Tibial nerve (tissue), 4 donors: ENCODE measurements at regions not wholly inside any gene's neighbourhood (a gene's known extent, or its start where the extent isn't known, plus 50 kb on each side); places are given as distances from the start of the nearest gene placed in this dataset.
A peak's percentile ranks its signal among the peaks of the same experiment; 100 is the strongest.
"Not testable (repeated sequence)": the region's sequence is repeated elsewhere in the genome, so short reads cannot be mapped to it uniquely, and the experiment has no call there.

Experiments
- DNase-seq, 2 donors: peaks; one replicate each; pipeline ENCODE4 v3.0.0-alpha.2; 2019; ENCODE audit warnings: low spot score in 2 of 2
- H3K27ac ChIP-seq, 4 donors: fragments of 200-600 bp; sonication (generic) in 3 of 4; one replicate each; pipeline ENCODE4 v1.5.1; 2017 to 2019; ENCODE audit warnings: mild to moderate bottlenecking in 1 of 4
- H3K27me3 ChIP-seq, 2 donors: fragments of 200-600 bp; sonication (generic) in 1 of 2; one replicate each; pipeline versions ENCODE4 v1.5.1 to v1.6.0; 2017 to 2019
- H3K36me3 ChIP-seq, 3 donors: fragments of 200-600 bp; sonication (generic); one replicate each; pipeline ENCODE4 v1.5.1; 2018 to 2019
- H3K4me1 ChIP-seq, 4 donors: fragments of 200-600 bp; sonication (generic) in 3 of 4; one replicate each; pipeline ENCODE4 v1.5.1; 2017 to 2019
- H3K4me3 ChIP-seq, 4 donors: fragments of 200-600 bp; sonication (generic) in 3 of 4; one replicate each; pipeline ENCODE4 v1.5.1; 2017 to 2019; ENCODE audit warnings: mild to moderate bottlenecking in 1 of 4, moderate library complexity in 1 of 4
- H3K9me3 ChIP-seq, 4 donors: fragments of 200-600 bp; sonication (generic) in 3 of 4; one replicate each; pipeline ENCODE4 v1.5.1; 2017 to 2019
- CTCF ChIP-seq, 5 experiments: fragments of 200-600 bp in 3 of 5; fragments of 450-650 bp in 2 of 5; sonication (generic) in 3 of 5; IDR thresholded peaks; one replicate each; pipeline ENCODE4 v1.5.1; 2016 to 2019; ENCODE audit warnings: antibody characterized with exemption in 5 of 5, mild to moderate bottlenecking in 3 of 5, moderate library complexity in 2 of 5
- EP300 ChIP-seq, 2 donors: sonication (generic); formaldehyde crosslinking; IDR thresholded peaks; one replicate each; pipeline ENCODE4 v1.6.1; 2017; ENCODE audit warnings: antibody characterized with exemption in 2 of 2, mild to moderate bottlenecking in 1 of 2
- POLR2A ChIP-seq, 2 donors: fragments of 450-650 bp; IDR thresholded peaks; one replicate each; pipeline ENCODE4 v1.6.1; 2017; ENCODE audit warnings: antibody characterized with exemption in 2 of 2, mild to moderate bottlenecking in 2 of 2, moderate library complexity in 2 of 2
- WGBS, 2 donors: methylation state at CpG; one replicate each; pipeline ENCODE4 v1.1.5; 2018; 5-methylcytosine and 5-hydroxymethylcytosine counted together

DNA sequence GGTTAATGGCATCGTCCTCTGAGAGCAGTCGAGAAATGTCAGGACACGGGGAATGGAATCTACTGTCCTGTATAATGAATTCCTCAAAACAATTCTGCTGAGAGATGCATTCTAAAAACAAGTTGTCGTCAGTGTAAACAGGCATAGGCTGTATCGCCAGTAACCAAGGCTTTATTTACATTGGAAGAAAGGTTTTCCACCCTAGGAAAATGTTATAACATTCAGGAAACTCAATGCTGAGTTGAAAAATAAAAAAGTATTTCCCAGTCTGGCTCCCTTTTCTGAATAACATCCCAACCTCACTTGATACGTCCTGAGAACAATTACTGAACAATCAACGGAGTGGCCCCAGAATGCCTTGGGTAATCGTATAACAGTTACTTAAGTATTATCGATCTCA is 79.6 kb upstream of the UCN3 start:
- Histone ChIP-seq H3K27me3 (no peaks in the 10 kb centered on the region), H3K9me3 (no peaks in the 10 kb centered on the region), H3K36me3 (no peaks in the 10 kb centered on the region), H3K4me1 (peaks cover 0 to 8% (median 0%) of the 10 kb centered on the region in 4 donors), H3K27ac (no peak overlapping the region), H3K4me3 (no peak overlapping the region)
- DNase-seq: no peak
- WGBS, 2 donors: 33 to 50% methylated on average over 9 of the region's 9 CpGs
- TF ChIP-seq CTCF (IDR thresholded peaks at IDR 0.05) (no peak), POLR2A (IDR thresholded peaks at IDR 0.05) (no peak), EP300 (IDR thresholded peaks at IDR 0.05) (no peak)

GRCh38 chr10:5288359-5288758 is 76.4 kb upstream of the UCN3 start:
- WGBS, 2 donors: 78 to 79% methylated on average over 4 of the region's 4 CpGs

DNA sequence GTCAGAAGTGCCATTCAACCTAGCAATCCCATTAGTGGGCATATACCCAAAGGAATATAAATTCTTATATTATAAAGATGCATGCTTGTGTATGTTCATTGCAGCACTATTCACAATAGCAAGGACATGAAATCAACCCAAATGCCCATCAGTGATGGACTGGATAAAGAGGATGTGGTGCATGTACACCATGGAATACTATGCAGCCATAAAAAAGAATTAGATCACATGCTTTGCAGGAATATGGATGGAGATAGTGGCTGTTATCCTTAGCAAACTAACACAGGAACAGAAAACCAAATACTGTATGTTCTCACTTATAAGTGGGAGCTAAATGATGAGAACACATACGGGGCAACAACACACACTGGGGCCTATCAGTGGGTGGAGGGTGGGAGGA is 75.5 kb upstream of the UCN3 start:
- not testable (repeated sequence) for H3K27me3 ChIP-seq, H3K9me3 ChIP-seq, H3K27ac ChIP-seq, DNase-seq, H3K4me3 ChIP-seq, H3K4me1 ChIP-seq, H3K36me3 ChIP-seq
- WGBS, 2 donors: 100% methylated on average over 1 of the region's 1 CpG

More at GRCh38 chr10:5288359-5288758, 76.4 kb upstream of the UCN3 start:
- H3K9me3 ChIP-seq: no peaks in the 10 kb centered on the region
- H3K36me3 ChIP-seq: no peaks in the 10 kb centered on the region
- H3K4me3 ChIP-seq: no peak overlapping the region
- no peak overlapping the region for H3K27ac ChIP-seq
- peaks cover 0 to 10% (median 0%) of the 10 kb centered on the region in 4 donors for H3K4me1 ChIP-seq
- DNase-seq: no peak
- TF ChIP-seq CTCF (IDR thresholded peaks at IDR 0.05) (no peak), POLR2A (IDR thresholded peaks at IDR 0.05) (no peak), EP300 (IDR thresholded peaks at IDR 0.05) (no peak)
- H3K27me3 ChIP-seq: no peaks in the 10 kb centered on the region

DNA sequence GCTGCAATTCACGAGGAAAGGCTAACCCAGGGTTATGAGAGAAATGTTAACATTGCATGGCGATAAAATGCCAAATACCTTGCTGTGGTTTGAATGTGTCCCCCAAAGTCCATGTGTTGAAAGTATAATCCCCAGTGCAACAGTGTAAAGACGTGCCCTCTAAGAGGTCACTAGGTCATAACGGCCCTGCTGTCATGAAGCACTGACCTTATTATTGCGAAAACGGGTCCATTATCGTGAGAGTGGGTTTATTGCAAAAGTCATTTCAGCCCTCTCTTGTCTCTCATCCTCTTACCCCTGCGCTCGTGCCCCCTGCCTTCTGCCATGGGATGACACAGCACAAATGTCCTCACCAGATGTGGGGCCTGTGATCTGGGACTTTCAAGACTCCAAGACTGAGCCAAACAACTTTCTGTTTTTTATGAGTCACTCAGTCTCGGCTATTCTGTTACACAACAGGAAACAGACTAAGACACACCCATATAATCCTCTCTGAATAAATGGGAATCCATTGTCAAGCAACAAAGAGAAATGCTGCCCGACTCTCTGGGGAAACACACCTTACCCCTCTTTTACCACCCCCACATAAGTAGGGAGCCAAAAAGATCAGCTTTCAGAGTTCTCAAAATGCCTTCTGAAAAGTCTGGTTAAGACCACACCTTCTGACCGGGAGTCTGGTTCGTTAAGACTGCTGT is 73.1 kb upstream of the UCN3 start:
- no peaks in the 10 kb centered on the region for H3K27me3 ChIP-seq
- peaks cover 0 to 5% (median 0%) of the 10 kb centered on the region in 4 donors for H3K4me1 ChIP-seq
- peak overlapping the region in 3 of 4 donors; percentile 29 to 67 (median 53) for H3K27ac ChIP-seq
- H3K4me3 ChIP-seq: no peak overlapping the region
- H3K9me3 ChIP-seq: no peaks in the 10 kb centered on the region
- DNase-seq: peak in 1 of 2 donors; percentile 45
- no peaks in the 10 kb centered on the region for H3K36me3 ChIP-seq
- WGBS, 2 donors: 51 to 59% methylated on average over 13 of the region's 13 CpGs
- TF ChIP-seq EP300 (IDR thresholded peaks at IDR 0.05) (peak in 1 of 2 donors; percentile 70), POLR2A (IDR thresholded peaks at IDR 0.05) (no peak)

DNA sequence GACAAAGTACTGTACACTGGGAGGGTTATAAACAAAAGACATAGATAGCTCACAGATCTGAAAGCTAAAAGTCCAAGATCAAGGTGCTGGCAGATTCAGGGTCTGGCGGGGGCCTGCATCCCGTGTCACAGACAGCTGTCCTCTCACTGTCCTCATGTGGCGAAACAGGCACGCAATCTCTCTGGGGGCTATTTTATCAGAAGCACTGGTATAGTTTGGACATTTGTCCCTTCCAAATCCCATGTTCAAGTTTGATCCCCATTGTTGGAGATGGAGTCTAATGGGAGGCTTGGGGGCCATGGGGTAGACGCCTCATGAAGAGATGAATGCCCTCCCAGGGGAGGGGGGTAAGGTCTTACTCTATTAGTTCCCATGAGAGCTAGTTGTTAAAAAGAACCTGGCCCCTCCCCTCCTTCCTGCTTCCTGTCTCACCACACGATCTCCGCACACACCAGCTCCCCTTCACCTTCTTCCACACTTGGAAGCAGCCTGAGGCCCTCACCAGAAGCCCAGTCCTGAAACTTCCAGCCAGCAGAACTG is 72.5 kb upstream of the UCN3 start:
- no peaks in the 10 kb centered on the region for H3K36me3 ChIP-seq
- DNase-seq: no peak
- H3K4me1 ChIP-seq: peaks cover 0 to 5% (median 0%) of the 10 kb centered on the region in 4 donors
- H3K9me3 ChIP-seq: no peaks in the 10 kb centered on the region
- H3K27ac ChIP-seq: peak overlapping the region in 3 of 4 donors; percentile 29 to 67 (median 53)
- H3K4me3 ChIP-seq: no peak overlapping the region
- WGBS, 2 donors: 78% methylated on average over 7 of the region's 7 CpGs
- H3K27me3 ChIP-seq: no peaks in the 10 kb centered on the region
- TF ChIP-seq POLR2A (IDR thresholded peaks at IDR 0.05): no peak
- no peak for TF ChIP-seq EP300 (IDR thresholded peaks at IDR 0.05)
- no peak for TF ChIP-seq CTCF (IDR thresholded peaks at IDR 0.05)

GRCh38 chr10:5292970-5293369 is 71.8 kb upstream of the UCN3 start:
- H3K27me3 ChIP-seq, H3K4me1 ChIP-seq, H3K36me3 ChIP-seq, H3K4me3 ChIP-seq, H3K9me3 ChIP-seq, H3K27ac ChIP-seq, DNase-seq: not testable (repeated sequence)
- WGBS, 2 donors: 93 to 97% methylated on average over 2 of the region's 2 CpGs
